WERI-Rb-1 (cell line): ENCODE measurements at regions not wholly inside any gene's neighbourhood (a gene's known extent, or its start where the extent isn't known, plus 50 kb on each side); places are given as distances from the start of the nearest gene placed in this dataset.

Source experiments
- DNase-seq: peaks from one replicate; pipeline ENCODE4 v3.0.0-alpha.2; 2020
- H3K27ac ChIP-seq: fragments of 250-450 bp; sonication (Bioruptor Pico); 2 replicates; pipeline ENCODE4 v1.5.1; 2020; ENCODE audit warnings: mild to moderate bottlenecking, moderate library complexity
- H3K27me3 ChIP-seq: fragments of 250-450 bp; sonication (Bioruptor Pico); 2 replicates; pipeline ENCODE4 v1.5.1; 2021; ENCODE audit warnings: mild to moderate bottlenecking, low read depth, moderate library complexity; ENCODE audit not compliant: insufficient read depth, severe bottlenecking
- H3K36me3 ChIP-seq: fragments of 250-450 bp; sonication (Bioruptor Pico); 2 replicates; pipeline ENCODE4 v1.5.1; 2020; ENCODE audit warnings: mild to moderate bottlenecking, moderate library complexity
- H3K4me3 ChIP-seq: 2 replicates; pipeline ENCODE4 v1.5.1; 2011; ENCODE audit warnings: low read depth, mild to moderate bottlenecking, control low read depth, low read length
- H3K9me3 ChIP-seq: fragments of 250-450 bp; sonication (Bioruptor Pico); 2 replicates; pipeline ENCODE4 v1.5.1; 2021; ENCODE audit warnings: mild to moderate bottlenecking, moderate library complexity; ENCODE audit not compliant: severe bottlenecking
- CTCF ChIP-seq: IDR thresholded peaks from 2 replicates; pipeline ENCODE4 v1.5.1; 2011; ENCODE audit warnings: low read depth, mild to moderate bottlenecking, control low read depth, inconsistent platforms, low read length

DNA sequence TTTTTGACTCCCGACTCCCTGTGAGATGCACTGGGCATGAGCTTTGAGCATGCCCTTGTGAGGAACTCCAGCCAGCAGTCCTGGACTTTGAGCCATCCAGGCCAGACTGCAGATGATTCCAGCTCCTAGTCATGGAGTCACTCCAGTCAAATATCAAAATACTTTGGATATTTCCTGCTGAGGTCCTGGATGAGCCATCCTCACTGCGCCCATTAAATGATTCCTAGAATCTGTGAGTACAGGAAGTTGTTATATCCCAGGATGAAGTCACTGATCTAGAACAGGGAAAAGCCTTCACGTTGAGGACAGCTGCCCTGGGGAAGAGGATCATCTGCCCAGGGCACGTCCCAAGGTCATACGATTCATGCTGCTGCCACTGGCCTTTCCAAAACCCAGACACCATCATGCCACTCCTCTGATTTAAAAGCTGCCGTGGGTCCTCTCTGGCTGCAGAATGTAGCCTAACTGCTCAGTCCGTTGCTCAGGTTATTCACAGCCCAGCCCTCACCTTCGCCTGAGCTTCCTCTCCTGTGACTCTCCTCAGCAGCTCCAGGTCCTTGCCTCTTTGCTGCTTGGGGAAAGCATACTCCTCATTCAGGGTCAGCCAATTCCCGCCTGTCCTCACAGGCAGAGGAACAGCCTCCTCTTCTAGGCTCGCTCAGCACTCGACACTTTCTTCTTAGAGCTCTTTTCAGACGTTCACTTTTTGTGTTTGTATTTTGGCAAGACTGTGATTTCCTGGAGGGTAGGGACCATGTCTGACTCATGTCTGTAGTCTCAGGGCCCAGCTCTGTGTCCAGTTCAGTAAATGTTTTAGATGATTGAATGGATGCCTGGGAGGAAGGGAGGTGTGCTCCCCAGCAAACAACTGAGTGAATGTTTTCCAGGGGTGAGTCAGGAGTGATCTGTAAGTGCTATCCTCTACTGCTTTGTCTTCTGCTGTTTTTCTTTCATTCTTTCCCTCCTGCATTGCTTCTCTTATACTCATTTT lies 157.8 kb downstream of the SNX10 start:
- Histone ChIP-seq H3K9me3 (no peaks in the 10 kb centered on the region), H3K36me3 (no peaks in the 10 kb centered on the region), H3K27me3 (no peaks in the 10 kb centered on the region), H3K4me3 (no peak overlapping the region), H3K27ac (no peak overlapping the region)
- no peak for TF ChIP-seq CTCF
- DNase-seq: no peak

DNA sequence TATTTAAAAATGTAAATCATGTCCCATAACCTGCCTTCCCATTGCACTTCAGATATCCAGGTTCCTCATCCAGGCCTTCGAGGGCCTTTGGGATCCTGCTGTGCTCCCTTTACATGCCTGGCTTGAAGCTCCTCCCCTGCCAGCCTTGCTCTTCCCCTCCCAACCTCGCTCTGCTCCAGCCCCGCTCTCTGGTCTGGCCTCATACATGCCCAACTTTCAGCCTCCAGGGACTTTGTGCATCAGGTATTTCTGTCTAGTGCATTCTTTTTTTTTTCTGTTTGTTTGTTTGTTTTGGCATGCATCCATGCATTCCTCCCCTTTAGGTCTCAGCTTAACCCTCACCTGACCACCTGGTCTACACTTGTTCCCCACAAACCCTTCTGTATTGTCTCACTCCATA lies 160.3 kb downstream of the SNX10 start:
- Histone ChIP-seq H3K36me3 (no peaks in the 10 kb centered on the region), H3K27ac (no peak overlapping the region), H3K4me3 (no peak overlapping the region), H3K9me3 (no peaks in the 10 kb centered on the region), H3K27me3 (no peaks in the 10 kb centered on the region)
- TF ChIP-seq CTCF: no peak
- no peak for DNase-seq

DNA sequence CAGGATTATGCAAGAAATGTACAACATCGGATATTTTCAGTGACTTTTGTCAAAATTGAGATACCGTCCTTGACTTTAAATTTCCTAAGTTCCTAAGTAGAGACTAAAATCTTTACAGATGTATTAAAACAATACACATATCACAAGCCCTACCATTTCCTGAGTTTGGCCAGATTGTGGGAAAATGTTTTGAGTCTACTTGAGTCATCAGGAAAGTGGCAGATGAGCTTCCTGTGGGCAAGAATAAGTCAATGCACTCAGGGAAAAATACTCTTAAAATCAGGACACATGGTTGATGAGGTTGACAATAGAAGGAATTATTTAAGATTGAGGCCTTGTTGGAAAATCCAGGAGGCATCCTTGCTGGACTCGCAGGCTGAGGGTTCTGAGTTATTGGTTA lies 162.5 kb downstream of the SNX10 start:
- no peak for TF ChIP-seq CTCF
- DNase-seq: no peak
- Histone ChIP-seq H3K9me3 (no peaks in the 10 kb centered on the region), H3K27me3 (no peaks in the 10 kb centered on the region), H3K4me3 (no peak overlapping the region), H3K27ac (no peak overlapping the region), H3K36me3 (no peaks in the 10 kb centered on the region)

DNA sequence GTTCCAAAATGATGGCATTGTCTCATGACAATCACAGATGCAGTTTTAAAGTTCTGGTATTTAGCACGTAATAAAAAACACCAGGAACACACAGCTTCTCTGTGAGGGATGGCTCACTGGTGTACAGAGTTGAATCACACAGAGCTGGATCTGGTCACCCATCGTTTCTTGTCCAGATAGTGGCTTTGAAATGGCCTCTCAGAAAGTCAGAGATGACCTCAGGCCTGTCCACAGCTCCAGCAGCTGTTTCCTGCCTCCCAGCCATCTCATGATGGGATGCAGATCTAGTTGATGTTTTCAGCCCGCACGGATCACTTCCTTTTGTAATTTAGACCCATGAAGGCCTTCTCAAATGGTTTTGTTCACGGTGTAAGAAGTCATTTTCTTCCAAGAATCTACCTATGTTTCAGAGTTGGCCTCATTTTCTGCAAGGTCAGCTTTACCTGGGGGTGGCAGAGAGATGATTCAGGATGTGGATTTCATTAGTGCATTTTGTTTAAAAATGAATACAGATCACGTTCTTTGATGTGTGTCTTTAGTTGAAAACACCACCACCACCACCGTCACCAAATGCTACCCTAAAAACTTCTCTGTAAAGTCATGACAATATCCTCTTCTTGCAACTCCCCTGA lies 166.2 kb downstream of the SNX10 start:
- Histone ChIP-seq H3K4me3 (no peak overlapping the region), H3K36me3 (no peaks in the 10 kb centered on the region), H3K27me3 (no peaks in the 10 kb centered on the region), H3K27ac (no peak overlapping the region), H3K9me3 (no peaks in the 10 kb centered on the region)
- TF ChIP-seq CTCF: no peak
- DNase-seq: no peak

DNA sequence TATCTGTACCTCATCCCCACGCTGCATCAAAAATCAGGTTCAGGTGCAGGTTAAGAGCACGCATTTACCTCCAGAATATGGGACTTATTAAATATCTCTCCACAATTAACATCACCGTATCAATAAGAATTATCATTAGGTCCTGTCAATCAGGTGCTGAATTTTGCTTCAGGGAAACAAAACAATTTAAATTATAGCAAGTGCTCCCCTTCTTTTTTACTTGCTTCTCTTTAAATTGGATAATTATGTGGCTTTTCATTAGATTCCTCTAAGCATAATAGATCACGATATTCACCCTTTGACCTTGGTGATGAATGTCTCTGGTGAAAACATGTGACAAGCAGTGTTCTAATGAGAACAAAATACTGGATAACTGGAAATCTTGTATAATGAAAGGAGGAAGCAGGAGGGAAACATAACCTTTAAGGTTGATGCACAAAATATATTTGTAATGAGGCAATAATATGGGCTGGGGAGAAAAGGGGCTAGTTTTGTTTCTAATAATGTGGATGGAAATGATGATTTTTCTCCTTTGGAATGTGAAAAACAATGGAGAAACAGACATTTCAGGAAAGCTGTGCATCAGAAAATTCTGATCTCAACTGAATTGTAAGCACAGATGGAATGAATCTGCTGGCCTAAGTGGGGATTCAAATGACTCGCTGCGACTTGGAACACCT lies 166.9 kb downstream of the SNX10 start:
- H3K27ac ChIP-seq: no peak overlapping the region

More for the DNA sequence above, 166.9 kb downstream of the SNX10 start:
- Histone ChIP-seq H3K4me3 (no peak overlapping the region), H3K9me3 (no peaks in the 10 kb centered on the region), H3K36me3 (no peaks in the 10 kb centered on the region), H3K27me3 (no peaks in the 10 kb centered on the region)
- no peak for DNase-seq
- TF ChIP-seq CTCF: no peak
